Sigmoid colon (tissue), 4 donors: ENCODE measurements at regions not wholly inside any gene's neighbourhood (a gene's known extent, or its start where the extent isn't known, plus 50 kb on each side); places are given as distances from the start of the nearest gene placed in this dataset.

Experiments used
- EP300 ChIP-seq, 4 donors: sonication (generic); formaldehyde crosslinking; IDR thresholded peaks; one replicate each; pipeline ENCODE4 v1.6.1; 2017; ENCODE audit warnings: antibody characterized with exemption in 4 of 4
- POLR2A ChIP-seq, 2 donors: fragments of 450-650 bp; IDR thresholded peaks; one replicate each; pipeline ENCODE4 v1.6.1; 2016; ENCODE audit warnings: antibody characterized with exemption in 2 of 2, mild to moderate bottlenecking in 2 of 2, moderate library complexity in 2 of 2

GRCh38 chr12:24011927-24012507, 62.5 kb upstream of the SOX5 start:
- TF ChIP-seq EP300 (IDR thresholded peaks at IDR 0.05) = no peak
- TF ChIP-seq POLR2A (IDR thresholded peaks at IDR 0.05) = no peak
